GM12874 (cell line): ENCODE measurements at regions not wholly inside any gene's neighbourhood (a gene's known extent, or its start where the extent isn't known, plus 50 kb on each side); places are given as distances from the start of the nearest gene placed in this dataset.

Experiments used
- CTCF ChIP-seq: IDR thresholded peaks from 2 replicates; pipeline ENCODE4 v1.5.1; 2011; ENCODE audit warnings: low read depth, mild to moderate bottlenecking, control low read depth, low read length, moderate library complexity; ENCODE audit not compliant: insufficient read depth

GRCh38 chr4:23036503-23036902, 343.8 kb downstream of the GBA3 start:
- no peak for TF ChIP-seq CTCF

GRCh38 chr4:23035521-23036056, 342.9 kb downstream of the GBA3 start:
- no peak for TF ChIP-seq CTCF

- TF ChIP-seq CTCF, result no peak
These were observed 342.0 kb downstream of the GBA3 start for GRCh38 chr4:23034731-23035130.

GRCh38 chr4:23033796-23034195, 341.1 kb downstream of the GBA3 start:
- TF ChIP-seq CTCF, result no peak

GRCh38 chr4:23028875-23029274, 336.1 kb downstream of the GBA3 start:
- TF ChIP-seq CTCF, result no peak

GRCh38 chr4:23023666-23024065, 330.9 kb downstream of the GBA3 start:
- no peak for TF ChIP-seq CTCF

- TF ChIP-seq CTCF, result no peak
These were observed 330.4 kb downstream of the GBA3 start for GRCh38 chr4:23023121-23023520.
